SH-SY5Y (cell line): ENCODE measurements at regions not wholly inside any gene's neighbourhood (a gene's known extent, or its start where the extent isn't known, plus 50 kb on each side); places are given as distances from the start of the nearest gene placed in this dataset.

ENCODE experiments used
- GATA2 ChIP-seq: IDR thresholded peaks from 2 replicates; pipeline ENCODE4 v1.6.1; 2011; ENCODE audit warnings: mild to moderate bottlenecking, low read depth, low read length
- GATA3 ChIP-seq: IDR thresholded peaks from 2 replicates; pipeline ENCODE4 v1.6.1; 2011; ENCODE audit warnings: low read depth, mild to moderate bottlenecking, low read length, moderate library complexity

- TF ChIP-seq GATA3 (no peak), GATA2 (no peak)
Measured at GRCh38 chr1:34319218-34319617, 142.5 kb downstream of the C1orf94 start.
